HAP-1 (cell line): ENCODE measurements at regions not wholly inside any gene's neighbourhood (a gene's known extent, or its start where the extent isn't known, plus 50 kb on each side); places are given as distances from the start of the nearest gene placed in this dataset.

Source experiments
- DNase-seq, 2 experiments: peaks; one replicate each; pipeline ENCODE4 v3.0.0-alpha.2; 2016 to 2020; ENCODE audit warnings: low spot score in 2 of 2
- H3K27me3 ChIP-seq: fragments of 250-450 bp; sonication (Bioruptor Pico); 2 replicates; pipeline ENCODE4 v1.5.1; 2020; ENCODE audit warnings: low read depth, mild to moderate bottlenecking, moderate library complexity
- H3K36me3 ChIP-seq: fragments of 250-450 bp; sonication (Bioruptor Pico); replicated peaks from 2 replicates; pipeline ENCODE4 v1.5.1; 2020; ENCODE audit warnings: mild to moderate bottlenecking
- H3K4me1 ChIP-seq: fragments of 250-450 bp; sonication (Bioruptor Pico); 2 replicates; pipeline ENCODE4 v1.5.1; 2020; ENCODE audit warnings: mild to moderate bottlenecking
- H3K4me3 ChIP-seq: fragments of 250-450 bp; sonication (Bioruptor Pico); 2 replicates; pipeline ENCODE4 v1.5.1; 2020; ENCODE audit warnings: mild to moderate bottlenecking, moderate library complexity
- H3K9me3 ChIP-seq: fragments of 250-450 bp; sonication (Bioruptor Pico); 2 replicates; pipeline ENCODE4 v1.5.1; 2020; ENCODE audit warnings: mild to moderate bottlenecking, moderate library complexity
- in situ Hi-C: fragments of 300-500 bp; cut with MboI; formaldehyde crosslinking; loops from 3 replicates; pipeline ENCODE4 v1.14.3; 2020; ENCODE audit warnings: low sequenced_read_pairs, inconsistent platforms, mixed read lengths

GRCh38 chr1:87644033-87644578 lies 315.4 kb downstream of the LMO4 start:
- Histone ChIP-seq H3K36me3 (no peaks in the 10 kb centered on the region), H3K4me3 (no peak overlapping the region), H3K9me3 (no peaks in the 10 kb centered on the region), H3K27me3 (no peaks in the 10 kb centered on the region), H3K4me1 (no peaks in the 10 kb centered on the region)
- in situ Hi-C loops = no loop called here
- DNase-seq = no peak

DNA sequence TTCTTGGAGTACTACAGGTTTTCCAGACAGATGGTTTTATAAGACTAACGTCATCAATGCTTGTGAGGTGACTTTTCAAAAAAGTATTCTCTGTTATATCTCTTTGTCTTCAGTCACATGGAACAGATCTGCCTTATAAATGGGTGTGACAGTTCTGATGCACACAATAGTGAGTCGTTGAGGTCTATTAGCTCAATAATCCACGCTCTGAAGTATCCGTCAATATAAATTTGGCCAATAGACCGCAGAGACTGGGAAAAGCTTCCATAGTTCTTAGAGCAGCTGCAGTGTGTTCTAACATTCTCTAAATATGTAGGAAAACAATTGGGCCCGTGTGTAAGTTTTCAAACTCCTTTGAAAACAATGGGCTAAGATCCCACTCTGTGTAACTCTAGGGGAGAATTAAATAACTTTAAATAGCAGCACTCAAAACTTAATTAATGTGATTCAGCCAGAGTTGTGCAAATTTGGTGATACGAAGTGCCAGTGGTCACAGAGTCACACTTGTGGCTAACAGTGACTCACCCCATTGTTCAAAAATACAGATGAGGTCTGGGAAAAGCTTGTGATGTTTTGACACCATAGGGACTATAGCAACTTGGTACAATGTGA lies 316.0 kb downstream of the LMO4 start:
- no peak for DNase-seq
- in situ Hi-C loops = no loop called here

DNA sequence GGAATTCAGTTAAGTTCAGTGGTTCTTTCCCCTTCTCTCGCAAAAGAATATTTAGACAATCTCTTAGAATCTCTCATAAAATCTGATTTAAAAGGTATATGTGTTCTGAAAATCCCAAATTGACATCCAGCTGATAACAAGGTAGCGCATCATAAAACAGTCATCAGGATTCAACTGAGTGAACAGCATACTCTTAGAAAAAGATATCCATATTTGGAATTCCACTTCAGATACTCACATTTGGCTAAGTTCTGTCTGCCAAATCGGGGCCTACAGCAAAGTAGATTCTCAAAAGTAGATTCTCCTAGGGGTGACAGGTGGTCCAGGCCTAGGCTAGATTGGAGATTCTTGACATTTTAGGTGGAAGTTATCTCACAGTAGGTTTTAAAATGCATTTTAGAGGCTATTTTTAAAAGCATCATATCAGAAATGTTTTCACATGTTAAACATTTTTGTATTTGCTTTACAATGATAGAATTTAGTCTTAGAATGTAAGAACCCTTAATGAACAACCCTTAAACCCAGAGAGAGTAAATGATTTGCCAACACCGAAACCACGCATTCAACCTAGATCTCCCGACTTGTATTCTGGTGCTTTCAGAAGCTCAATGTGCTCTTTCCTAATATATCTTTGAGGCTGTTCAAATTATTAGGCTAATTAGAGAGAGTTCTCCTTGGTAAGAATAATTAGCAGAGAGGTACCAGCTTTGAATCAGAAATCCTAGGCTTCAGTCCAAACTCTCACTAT lies 318.9 kb downstream of the LMO4 start:
- no peaks in the 10 kb centered on the region for H3K9me3 ChIP-seq
- no peak overlapping the region for H3K4me3 ChIP-seq
- in situ Hi-C loops = no loop called here
- H3K36me3 ChIP-seq = no peaks in the 10 kb centered on the region
- DNase-seq = no peak
- H3K4me1 ChIP-seq = no peaks in the 10 kb centered on the region
- no peaks in the 10 kb centered on the region for H3K27me3 ChIP-seq

More for the DNA sequence above, 316.0 kb downstream of the LMO4 start:
- Histone ChIP-seq H3K36me3 (no peaks in the 10 kb centered on the region), H3K9me3 (no peaks in the 10 kb centered on the region), H3K4me3 (no peak overlapping the region), H3K4me1 (no peaks in the 10 kb centered on the region), H3K27me3 (no peaks in the 10 kb centered on the region)

GRCh38 chr1:87648323-87649119 lies 319.8 kb downstream of the LMO4 start:
- Histone ChIP-seq H3K9me3 (no peaks in the 10 kb centered on the region), H3K4me1 (no peaks in the 10 kb centered on the region), H3K27me3 (no peaks in the 10 kb centered on the region), H3K4me3 (no peak overlapping the region), H3K36me3 (no peaks in the 10 kb centered on the region)
- DNase-seq = no peak
- in situ Hi-C loops = no loop called here

- no peaks in the 10 kb centered on the region for H3K36me3 ChIP-seq
- H3K4me3 ChIP-seq = no peak overlapping the region
- no peaks in the 10 kb centered on the region for H3K4me1 ChIP-seq
- DNase-seq = no peak
- no peaks in the 10 kb centered on the region for H3K9me3 ChIP-seq
- in situ Hi-C loops = no loop called here
- H3K27me3 ChIP-seq = no peaks in the 10 kb centered on the region
These were observed 321.6 kb downstream of the LMO4 start for GRCh38 chr1:87650306-87650705.

- Histone ChIP-seq H3K4me1 (no peaks in the 10 kb centered on the region), H3K27me3 (no peaks in the 10 kb centered on the region), H3K36me3 (no peaks in the 10 kb centered on the region), H3K4me3 (no peak overlapping the region), H3K9me3 (no peaks in the 10 kb centered on the region)
- in situ Hi-C loops = no loop called here
- no peak for DNase-seq
These were observed 323.5 kb downstream of the LMO4 start for GRCh38 chr1:87652176-87652575.

DNA sequence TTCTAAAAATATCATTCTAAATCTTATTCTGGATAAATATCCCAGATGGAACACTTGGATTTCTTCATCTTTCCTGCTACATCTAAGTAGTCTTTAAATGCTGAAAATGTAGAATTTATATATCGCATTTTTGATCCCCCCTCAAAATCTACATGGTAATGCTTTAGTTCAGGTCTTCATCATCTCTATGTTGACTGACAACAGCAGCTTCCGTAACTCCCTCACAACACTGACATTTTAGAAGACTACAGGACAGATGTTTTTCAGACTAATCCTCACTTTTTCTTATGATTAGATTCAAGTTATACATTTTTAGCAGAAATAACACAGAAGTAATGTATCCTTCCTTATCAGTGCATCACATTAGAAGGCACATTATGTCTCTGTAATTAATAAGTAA lies 336.5 kb downstream of the LMO4 start:
- Histone ChIP-seq H3K9me3 (no peaks in the 10 kb centered on the region), H3K36me3 (no peaks in the 10 kb centered on the region), H3K27me3 (peaks cover 6% of the 10 kb centered on the region), H3K4me3 (no peak overlapping the region), H3K4me1 (no peaks in the 10 kb centered on the region)
- DNase-seq = no peak
- in situ Hi-C loops = no loop called here

DNA sequence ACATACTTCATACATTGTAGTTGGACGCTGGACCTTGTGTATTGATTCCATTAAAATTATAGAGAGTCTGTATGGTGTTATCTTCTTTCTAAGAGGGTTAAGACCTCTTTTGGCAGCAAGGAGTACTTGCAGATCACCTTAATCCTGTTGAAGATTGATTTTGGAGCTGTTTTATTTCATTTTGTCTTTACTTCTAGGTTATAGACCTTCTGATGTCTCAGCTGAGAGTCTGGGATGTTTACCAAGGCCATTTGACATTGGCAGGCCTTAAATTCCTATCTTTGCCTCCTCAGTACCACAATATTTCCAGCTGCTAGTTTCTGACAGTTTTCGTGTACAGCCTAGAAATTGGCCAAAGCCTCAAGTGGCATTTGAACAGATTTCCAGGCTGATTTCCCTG lies 338.0 kb downstream of the LMO4 start:
- Histone ChIP-seq H3K36me3 (no peaks in the 10 kb centered on the region), H3K4me1 (no peaks in the 10 kb centered on the region), H3K27me3 (peaks cover 6% of the 10 kb centered on the region), H3K9me3 (no peaks in the 10 kb centered on the region), H3K4me3 (no peak overlapping the region)
- in situ Hi-C loops = no loop called here
- no peak for DNase-seq

GRCh38 chr1:87669674-87670073 lies 341.0 kb downstream of the LMO4 start:
- Histone ChIP-seq H3K36me3 (no peaks in the 10 kb centered on the region), H3K9me3 (no peaks in the 10 kb centered on the region), H3K4me1 (no peaks in the 10 kb centered on the region), H3K27me3 (peaks cover 3% of the 10 kb centered on the region; the same call in 1 of the 2 replicates), H3K4me3 (no peak overlapping the region)
- in situ Hi-C loops = no loop called here
- no peak for DNase-seq

- H3K27me3 ChIP-seq = no peaks in the 10 kb centered on the region
- no peaks in the 10 kb centered on the region for H3K36me3 ChIP-seq
- in situ Hi-C loops = no loop called here
- no peak overlapping the region for H3K4me3 ChIP-seq
- no peak for DNase-seq
- H3K4me1 ChIP-seq = no peaks in the 10 kb centered on the region
- H3K9me3 ChIP-seq = no peaks in the 10 kb centered on the region
These were observed 344.6 kb downstream of the LMO4 start for GRCh38 chr1:87673309-87673708.

DNA sequence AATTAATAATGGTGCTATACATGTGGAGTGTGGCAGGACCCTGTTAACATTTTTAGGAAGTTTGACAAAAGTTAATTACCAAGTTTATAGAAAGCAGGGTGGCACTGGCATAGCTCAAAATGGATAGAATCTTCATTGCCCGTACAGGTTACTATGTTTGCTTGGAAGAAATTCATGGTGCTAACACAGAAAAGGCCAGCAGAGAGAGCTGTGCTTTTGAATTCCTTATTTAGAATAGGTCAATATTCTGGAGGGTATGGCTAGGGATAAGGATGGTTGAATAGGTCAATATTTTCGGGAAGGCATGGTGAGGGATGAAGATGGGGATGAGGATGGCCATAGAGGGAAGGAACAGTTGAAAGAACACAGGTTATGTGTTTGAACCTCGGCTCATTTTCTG lies 345.1 kb downstream of the LMO4 start:
- no peaks in the 10 kb centered on the region for H3K4me1 ChIP-seq
- in situ Hi-C loops = no loop called here

GRCh38 chr1:87674791-87675190 lies 346.1 kb downstream of the LMO4 start:
- no peaks in the 10 kb centered on the region; the same call in 1 of the 2 replicates for H3K27me3 ChIP-seq
- in situ Hi-C loops = no loop called here

More for the DNA sequence above, 345.1 kb downstream of the LMO4 start:
- no peak overlapping the region for H3K4me3 ChIP-seq
- no peaks in the 10 kb centered on the region for H3K9me3 ChIP-seq
- H3K36me3 ChIP-seq = no peaks in the 10 kb centered on the region
- no peaks in the 10 kb centered on the region for H3K27me3 ChIP-seq
- no peak for DNase-seq

GRCh38 chr1:87678266-87678665 lies 349.6 kb downstream of the LMO4 start:
- no peak overlapping the region for H3K4me3 ChIP-seq
- no peak for DNase-seq
- in situ Hi-C loops = no loop called here

More at GRCh38 chr1:87674791-87675190, 346.1 kb downstream of the LMO4 start:
- no peaks in the 10 kb centered on the region for H3K9me3 ChIP-seq
- H3K4me3 ChIP-seq = no peak overlapping the region
- no peaks in the 10 kb centered on the region for H3K4me1 ChIP-seq
- no peaks in the 10 kb centered on the region for H3K36me3 ChIP-seq
- DNase-seq = no peak

DNA sequence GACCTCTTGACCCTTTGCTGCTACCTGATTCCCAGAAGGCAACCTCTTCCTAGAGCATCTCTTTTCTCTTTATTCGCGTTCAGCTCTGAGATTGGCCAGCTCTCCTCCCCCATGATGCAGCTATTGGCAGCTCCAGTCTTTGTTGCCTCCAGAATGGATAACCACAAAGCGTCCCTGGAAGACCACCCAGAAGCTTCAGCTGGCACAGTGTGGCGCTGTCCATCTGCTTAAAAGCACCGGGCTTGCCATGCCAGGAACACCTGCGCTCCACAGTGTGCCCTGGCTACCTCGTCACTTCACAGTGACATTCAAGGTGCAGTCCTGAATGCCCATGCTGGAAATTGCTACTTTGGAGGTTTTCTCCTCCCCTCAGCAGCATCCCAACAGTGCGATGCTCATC lies 353.9 kb downstream of the LMO4 start:
- H3K9me3 ChIP-seq = no peaks in the 10 kb centered on the region
- in situ Hi-C loops = no loop called here
- no peak overlapping the region for H3K4me3 ChIP-seq
- DNase-seq = no peak
- H3K27me3 ChIP-seq = peaks cover 8% of the 10 kb centered on the region
- H3K36me3 ChIP-seq = no peaks in the 10 kb centered on the region
- peaks cover 21% of the 10 kb centered on the region for H3K4me1 ChIP-seq

More at GRCh38 chr1:87678266-87678665, 349.6 kb downstream of the LMO4 start:
- no peaks in the 10 kb centered on the region for H3K36me3 ChIP-seq
- no peaks in the 10 kb centered on the region; the same call in 1 of the 2 replicates for H3K27me3 ChIP-seq
- no peaks in the 10 kb centered on the region for H3K4me1 ChIP-seq
- no peaks in the 10 kb centered on the region for H3K9me3 ChIP-seq
